ENCODE measurements at regions not wholly inside any gene's neighbourhood (a gene's known extent, or its start where the extent isn't known, plus 50 kb on each side); places are given as distances from the start of the nearest gene placed in this dataset.

- TF ChIP-seq CTCF (IDR thresholded peaks at IDR 0.05) (no peak), POLR2AphosphoS5 (IDR thresholded peaks at IDR 0.05) (no peak)
Observed at GRCh38 chr1:5256793-5257192, 602.4 kb downstream of the AJAP1 start.

All from breast epithelium (tissue), 3 donors.